Hepatic stellate cell (primary cell): ENCODE measurements at regions not wholly inside any gene's neighbourhood (a gene's known extent, or its start where the extent isn't known, plus 50 kb on each side); places are given as distances from the start of the nearest gene placed in this dataset.
"Not testable (repeated sequence)": the region's sequence is repeated elsewhere in the genome, so short reads cannot be mapped to it uniquely, and the experiment has no call there.

Experiments used
- DNase-seq: peaks from one replicate; pipeline ENCODE4 v3.0.0; 2011; ENCODE audit warnings: low spot score

DNA sequence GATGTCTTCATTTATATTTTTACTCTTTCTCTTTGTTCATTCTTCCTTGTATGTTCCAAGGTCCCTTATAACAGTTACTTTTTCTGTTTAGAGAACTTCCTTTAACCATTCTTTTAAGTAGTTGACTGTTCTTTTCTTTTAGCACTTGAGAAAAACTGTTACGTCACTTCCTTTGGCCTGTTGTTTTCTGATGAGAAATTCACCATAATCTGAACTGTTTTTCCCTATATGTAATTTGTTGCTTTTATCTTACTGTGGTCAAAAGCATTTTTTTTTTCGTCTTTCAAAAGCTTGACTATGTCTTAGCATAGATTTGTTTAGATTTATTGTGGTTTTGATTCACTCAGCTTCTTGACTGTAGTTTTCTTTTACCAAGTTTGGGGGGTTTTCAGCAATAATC, 1660.3 kb upstream of the PCDH10 start:
- DNase-seq: no peak

DNA sequence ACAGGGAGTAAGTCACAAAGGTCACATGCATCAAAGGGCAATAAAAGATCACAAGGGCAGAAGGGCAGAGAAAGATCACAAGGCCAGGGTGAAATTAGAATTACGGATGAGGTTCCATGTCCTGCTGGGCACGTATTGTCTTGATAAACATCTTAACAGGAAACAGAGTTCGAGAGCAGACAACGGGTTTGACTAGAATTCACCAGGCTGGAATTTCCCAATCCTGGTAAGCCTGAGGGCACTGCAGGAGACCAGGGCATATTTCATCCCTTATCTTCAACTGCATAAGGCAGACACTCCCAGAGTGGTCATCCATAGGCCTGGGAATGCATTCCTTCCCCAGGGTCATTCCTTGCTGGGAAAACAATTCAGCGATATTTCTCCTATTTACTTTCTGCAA, 1652.9 kb upstream of the PCDH10 start:
- not testable (repeated sequence) for DNase-seq

DNA sequence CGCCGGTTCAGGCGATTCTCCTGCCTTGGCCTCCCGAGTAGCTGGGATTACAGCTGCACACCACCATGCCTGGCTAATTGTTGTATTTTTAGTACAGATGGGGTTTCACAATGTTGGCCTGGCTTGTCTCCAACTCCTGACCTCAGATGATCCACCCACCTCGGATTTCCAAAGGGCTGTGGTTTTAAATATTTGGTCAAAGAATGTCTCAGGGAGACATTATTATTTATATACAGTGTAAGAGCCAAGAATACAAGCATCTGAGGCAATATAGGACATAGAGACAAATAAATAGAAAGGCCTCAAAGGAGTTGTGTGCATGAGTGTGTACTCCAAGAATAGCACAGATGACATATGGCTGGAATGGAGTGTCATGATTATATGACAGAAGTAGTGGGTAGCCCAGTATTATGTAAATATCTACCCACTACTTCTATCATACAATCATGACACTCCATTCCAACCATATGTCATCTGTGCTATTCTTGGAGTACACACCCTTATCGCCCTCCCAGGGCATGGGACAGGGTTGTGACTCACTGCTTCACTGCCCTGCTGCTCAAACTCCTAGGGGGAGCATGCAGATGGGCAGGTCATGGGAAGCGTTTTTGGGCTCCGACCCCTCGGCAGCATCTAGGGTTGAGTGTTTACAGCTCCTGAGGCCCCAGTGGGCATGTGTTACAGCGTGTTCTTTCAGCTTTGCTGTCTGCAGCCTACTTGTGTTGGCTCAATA, 1649.8 kb upstream of the PCDH10 start:
- peak; percentile 3 for DNase-seq

DNA sequence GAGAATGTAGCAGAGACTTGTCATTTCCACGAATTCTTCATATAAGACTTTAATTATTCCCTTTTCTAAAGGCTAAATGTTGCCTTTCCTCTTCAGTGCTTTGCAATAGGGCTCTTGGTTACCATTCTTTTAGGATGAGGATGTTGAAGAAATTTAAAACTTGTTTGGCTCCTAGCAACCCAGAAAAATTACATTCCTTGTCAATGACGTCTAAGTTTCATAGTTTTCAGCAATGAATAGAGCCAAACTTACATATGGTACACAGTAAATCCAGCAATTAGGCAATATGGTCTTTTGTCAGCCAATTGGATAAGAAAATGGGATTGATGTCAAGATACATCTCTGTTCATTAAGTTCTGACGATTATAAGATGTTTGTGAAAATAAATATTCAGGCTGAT, 1639.6 kb upstream of the PCDH10 start:
- DNase-seq: no peak

DNA sequence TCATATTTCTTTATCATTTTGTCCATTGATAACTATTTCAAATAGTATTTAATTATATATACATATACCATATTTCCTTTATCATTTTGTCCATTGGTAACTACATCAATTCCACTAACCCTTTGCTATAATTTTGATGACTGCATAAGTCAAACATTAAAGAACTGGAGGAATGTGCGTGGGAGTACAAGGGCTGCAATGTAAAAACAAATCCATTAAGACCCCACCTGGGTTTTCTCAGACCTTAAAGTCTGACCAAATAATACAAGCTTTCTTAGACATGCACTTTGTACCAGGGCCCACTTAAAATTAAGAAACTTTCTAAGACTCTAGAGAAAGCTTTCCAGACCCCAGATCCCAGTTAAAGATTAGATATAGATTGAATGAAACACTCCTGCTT, 1622.4 kb upstream of the PCDH10 start:
- no peak for DNase-seq

DNA sequence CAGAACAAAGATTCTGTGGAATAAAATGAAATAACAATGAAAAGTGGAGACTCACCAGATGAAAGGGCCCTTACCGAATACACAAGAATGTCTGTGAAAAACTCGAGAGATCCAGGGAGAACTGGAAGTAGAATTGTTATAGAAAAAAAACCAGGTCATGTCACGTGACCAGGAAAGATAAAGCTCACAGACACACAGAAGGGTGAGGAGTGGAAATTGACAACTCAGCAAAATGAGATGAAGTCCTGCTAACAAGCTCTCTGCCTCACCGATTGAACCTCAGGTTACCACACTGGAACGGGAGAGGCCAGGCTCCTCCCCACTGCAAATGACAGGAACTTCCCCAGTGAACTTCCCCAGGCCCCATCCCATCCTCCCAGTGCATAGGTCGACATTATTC, 1618.0 kb upstream of the PCDH10 start:
- no peak for DNase-seq

DNA sequence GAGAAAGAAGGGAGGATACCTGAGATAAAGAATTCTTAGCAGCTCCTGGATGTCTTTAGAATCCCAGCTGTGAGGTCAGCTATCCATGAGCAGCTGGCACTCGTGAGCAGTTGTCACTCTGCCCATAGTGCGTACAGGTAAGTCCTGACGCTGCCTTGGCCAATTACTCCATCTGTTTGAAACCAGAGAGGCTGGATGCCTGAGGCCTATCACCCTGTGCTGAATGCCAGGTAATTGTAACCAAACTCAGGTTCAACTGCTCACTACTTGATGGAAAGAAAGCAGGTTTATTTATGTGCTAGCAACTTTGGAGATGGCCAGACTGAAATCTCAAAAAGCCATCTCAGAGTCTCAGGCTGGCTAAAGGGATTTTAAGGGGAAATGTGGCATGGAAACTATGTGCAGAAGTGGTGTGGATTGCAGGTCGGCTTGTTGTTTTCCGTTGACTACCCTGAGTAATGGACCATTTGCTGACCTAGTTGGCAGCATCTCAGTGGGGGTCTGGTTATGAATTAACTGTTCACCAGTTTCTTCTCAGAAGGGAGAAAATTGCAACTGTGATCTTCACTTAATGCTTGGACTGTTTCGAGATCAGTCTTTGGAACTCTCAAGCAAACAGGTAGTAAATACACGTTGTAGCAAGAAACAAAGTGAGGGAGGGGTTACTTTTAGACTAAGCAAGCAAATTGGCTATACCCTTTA, 1614.0 kb upstream of the PCDH10 start:
- no peak for DNase-seq

DNA sequence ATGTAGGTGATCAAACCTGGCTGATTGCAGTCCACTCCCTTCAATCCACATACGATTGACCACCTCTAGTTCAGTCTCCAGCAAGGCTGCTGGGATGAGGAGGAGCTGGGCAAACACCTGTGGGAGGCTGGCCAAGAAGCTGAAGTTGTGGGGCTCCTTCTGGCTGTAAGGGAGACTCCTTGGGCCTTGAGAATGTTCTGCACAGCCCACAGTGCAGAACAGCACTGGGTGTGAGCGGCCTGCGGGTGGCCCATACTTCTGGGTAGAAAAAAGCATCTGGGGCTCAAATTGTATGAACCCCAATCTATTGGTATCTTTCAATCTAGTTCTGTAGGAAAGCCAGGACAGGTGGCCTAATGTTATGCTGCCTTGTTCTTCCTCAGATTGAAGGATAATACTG, 1608.8 kb upstream of the PCDH10 start:
- no peak for DNase-seq

DNA sequence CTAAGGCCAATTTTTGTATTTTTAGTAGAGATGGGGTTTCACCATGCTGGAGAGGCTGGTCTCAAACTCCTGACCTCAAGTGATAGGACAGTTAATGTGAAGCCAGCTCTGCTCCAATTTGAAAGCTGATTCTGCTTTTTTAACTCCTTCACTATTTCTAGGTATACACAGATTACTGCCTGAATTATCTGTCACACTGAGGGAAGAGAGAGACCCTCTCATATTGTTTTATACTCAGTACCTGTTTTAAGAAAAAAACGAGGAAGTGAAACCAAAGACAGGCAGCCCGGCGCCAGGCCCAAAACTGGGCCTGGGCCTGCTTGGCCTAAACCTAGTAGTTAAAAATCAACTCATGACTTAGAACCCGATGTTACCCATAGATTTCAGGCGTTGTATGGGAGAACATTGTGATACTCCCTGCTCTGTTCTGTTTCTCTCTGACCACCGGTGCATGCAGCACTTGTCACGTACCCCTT, 1601.5 kb upstream of the PCDH10 start:
- DNase-seq: no peak

DNA sequence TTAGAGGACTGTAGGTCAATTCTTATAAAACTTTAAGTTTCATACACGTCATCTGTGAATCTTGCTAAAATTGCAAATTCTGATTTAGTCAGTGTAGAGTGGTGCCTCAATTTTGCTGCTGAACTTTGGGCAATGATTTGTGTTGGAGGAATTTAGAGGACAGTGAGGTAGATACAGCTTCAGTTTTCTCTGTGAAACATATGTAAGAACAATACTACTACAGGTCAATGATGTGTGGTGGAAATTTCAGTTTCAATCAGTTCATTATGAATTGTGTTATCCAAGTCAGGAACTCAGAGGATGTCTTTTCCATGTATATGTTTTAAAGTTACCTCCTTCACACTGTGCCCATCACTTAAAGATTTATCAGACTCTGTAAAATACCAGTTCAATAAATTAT, 1597.8 kb upstream of the PCDH10 start:
- DNase-seq: no peak

DNA sequence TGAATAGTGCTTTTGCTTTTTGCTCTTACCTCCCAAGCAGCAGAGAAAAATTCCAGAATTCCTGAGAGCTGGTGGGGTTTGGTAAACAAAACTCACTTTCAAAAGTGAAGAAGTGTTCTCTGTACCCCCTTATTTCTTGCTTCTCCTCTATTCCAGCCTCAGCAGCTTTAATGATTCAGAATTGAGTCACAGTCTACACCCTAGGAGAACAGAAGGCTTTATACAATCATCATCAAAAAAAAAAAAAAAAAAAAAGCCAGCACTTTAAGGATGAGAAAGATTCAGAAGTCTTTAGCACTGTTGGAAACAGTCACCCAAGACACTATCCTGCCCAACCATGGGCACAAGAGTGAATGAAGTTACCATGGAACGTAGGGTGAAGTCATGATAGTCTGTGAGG, 1583.1 kb upstream of the PCDH10 start:
- DNase-seq: no peak

DNA sequence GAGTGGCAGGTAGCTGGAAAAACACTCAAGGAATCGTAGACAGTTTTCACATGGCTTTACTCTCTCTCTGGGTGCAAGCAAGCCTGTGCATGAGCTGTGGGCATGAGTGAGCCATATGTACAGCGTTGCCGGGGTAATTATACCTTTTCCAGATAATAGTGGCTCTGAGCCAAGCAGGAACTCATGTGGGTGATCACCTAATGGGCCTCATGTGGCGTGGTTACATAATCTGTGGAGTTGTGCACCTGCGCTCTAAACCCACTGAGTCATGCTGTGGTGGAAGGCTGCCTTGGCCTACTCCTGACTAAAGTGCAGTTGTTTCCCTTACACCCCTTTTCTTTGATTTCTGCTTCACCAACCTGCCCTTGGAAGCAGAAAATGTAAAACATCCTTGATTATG, 1564.5 kb upstream of the PCDH10 start:
- no peak for DNase-seq

DNA sequence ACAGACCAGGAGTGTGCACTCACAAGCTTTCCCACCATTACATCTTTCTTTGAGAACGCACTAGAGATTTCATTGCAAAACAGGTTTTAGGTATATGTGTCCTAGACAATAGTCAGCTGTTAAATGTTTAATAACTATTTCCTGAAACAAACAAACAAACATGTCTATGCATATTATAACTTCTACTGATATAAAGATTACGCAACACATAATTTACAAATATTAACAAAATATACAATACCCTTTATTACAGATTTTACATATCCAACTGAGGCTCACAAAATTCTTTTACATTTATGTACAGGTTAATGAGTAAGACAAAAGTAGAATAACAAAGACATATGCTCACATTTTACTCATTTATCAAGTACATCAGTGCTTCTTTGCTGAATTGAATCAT, 1554.0 kb upstream of the PCDH10 start:
- DNase-seq: no peak

DNA sequence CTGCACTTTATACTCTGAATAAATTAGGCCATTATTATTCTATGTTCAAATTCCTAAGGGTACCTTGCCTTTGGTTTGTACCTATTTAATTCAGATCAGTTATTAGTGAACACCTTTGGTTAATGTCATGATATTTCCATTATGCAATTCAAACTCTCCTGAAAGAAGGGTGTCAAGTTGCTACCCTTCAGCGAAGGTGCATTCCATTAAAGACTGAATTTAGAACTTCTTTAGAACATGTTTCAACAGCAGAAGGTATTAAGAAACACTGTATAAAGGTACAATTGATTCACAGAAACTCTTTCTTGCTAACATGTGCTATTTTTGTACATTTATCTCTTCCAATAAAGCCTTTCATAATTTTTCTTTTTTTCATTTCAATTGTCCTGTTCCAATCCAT, 1545.4 kb upstream of the PCDH10 start:
- no peak for DNase-seq

DNA sequence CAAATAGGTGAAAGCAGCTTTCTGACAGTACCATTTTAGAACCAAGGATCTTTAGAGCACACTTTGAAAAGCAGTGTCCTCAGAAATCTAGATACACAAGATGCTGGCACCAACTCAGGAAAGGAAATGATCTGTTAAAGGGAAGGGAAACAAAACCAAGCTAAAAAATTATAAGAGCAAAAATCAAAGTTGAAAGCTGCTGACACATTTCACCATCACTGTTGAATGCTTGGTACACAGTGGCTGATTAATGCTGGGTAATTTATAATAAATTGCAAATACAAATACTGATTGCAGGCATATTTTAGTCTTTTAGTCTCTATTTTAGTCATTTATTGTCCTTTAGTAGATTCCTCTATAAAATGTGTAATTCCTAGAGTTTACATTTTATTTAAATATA, 1540.1 kb upstream of the PCDH10 start:
- no peak for DNase-seq

DNA sequence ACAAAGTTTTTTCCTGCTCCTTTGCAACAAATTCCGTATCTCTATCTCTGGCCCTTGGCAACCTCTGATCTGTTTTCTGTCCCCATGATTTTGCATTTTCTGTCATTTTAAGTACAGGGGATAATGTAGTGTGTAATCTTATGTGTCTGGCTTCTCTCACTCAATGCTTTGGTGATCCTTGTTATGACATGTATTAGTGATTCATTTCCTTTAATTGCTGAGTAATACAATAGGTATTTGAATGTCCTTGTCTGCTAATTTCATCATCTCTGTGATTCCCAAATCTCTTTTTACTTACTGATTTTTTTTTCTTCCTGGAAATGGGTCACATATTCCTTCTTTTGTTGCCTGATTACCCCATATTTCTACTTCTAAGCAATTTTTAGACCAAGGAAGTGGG, 1538.6 kb upstream of the PCDH10 start:
- DNase-seq: peak; percentile 9

DNA sequence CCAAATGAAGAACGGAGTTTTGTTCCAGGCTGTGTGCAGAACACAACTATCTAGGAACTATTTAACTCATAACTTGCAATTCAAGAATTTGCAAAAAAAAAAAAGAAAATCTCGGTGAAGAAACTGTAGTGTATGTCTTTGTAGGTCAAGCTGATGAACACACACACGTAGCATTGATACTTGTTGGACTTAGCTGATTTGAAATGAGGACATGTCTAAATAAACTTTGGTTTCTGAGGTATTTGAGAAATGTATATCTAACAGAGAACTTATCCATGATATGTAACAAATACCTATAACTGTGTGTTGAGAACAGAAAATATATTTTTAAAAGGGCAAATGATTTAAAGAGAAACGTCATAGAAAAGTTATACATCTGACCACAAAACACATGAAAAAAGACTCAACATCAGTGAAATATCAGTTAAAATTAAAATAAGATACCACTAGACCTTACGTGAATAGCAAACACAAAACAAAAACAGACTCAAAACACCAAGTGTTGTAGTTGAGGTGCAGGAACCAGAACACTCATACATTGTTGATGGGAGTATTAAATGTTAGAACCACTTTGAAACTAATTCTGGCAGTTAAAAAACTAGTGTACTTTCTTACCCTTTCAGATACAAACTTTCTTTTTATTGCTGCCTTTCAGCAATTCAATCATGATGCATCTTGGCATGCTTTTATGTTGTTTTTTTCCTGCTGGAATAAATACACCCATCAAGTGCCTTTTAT, 1535.8 kb upstream of the PCDH10 start:
- no peak for DNase-seq

DNA sequence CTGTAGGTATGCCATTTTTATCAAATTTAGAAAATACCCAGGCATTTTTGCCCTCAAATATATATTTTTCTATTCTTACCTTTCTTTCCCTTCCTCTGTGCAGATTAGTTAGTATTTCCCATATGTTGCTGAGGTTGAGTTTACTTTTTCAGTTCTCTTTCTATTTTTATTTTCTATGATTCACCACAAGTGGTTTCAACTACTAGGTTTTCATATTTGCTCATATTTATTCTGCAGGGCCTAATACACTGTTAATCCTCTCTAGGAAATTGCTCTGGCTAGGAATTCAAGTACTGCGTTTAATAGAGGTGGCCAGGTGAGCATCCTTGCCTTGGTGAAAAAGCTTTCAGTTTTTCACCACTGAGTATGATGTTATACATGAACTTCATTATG, 1535.3 kb upstream of the PCDH10 start:
- DNase-seq: no peak

DNA sequence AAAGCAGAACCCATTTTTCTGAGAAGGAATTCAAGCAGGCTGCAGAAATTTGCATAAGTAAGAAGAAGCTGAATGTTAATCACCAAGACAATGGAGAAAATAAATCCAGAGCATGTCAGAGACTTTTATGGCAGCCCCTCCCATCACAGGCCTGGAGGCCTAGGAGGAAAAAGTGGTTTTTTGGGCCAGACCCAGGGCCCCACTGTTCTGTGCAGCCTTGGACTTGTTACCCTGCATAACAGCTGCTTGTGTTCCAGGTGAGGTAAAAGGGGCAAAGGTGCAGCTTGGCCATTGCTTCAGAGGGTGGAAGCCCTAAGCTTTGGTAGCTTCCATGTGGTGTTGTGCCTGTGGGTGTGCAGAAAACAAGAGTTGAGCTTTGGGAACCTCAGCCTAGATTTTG, 1516.2 kb upstream of the PCDH10 start:
- DNase-seq: no peak

DNA sequence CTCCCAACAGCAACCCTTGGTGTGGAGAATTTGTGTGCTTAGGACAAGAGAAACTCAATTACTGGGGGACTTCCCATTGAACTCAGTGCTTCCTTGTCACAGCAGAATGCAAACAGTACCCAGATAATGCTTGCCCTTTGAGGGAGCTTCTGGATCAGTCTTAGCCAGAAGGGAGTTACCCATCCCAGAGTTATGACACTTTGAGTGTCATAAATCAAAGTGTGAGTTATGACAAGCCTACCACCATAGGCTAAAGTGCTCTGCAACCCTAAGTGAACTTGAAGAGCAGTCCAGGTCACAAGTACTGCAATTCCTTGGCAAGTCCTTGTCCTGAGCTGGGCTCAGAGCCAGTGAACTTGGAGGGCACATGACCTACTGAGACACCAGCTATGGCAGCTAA, 1513.9 kb upstream of the PCDH10 start:
- no peak for DNase-seq

DNA sequence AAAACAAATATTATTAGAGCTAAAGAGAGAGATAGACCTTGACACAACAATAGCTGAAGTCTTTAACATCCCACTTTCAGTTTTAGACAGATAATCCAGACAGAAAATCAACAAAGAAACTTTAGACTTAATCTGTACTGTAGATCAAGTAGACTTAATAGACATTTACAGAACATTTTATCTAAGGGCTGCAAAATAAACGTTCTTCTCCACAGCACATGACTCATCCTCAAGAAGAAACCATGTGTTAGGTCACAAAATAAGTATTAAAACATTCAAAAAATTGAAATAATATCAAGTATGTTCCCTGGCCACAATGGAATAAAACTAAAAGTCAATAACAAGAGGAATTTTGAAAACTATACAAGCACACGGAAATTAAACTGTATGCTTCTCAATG, 1510.3 kb upstream of the PCDH10 start:
- DNase-seq: no peak

DNA sequence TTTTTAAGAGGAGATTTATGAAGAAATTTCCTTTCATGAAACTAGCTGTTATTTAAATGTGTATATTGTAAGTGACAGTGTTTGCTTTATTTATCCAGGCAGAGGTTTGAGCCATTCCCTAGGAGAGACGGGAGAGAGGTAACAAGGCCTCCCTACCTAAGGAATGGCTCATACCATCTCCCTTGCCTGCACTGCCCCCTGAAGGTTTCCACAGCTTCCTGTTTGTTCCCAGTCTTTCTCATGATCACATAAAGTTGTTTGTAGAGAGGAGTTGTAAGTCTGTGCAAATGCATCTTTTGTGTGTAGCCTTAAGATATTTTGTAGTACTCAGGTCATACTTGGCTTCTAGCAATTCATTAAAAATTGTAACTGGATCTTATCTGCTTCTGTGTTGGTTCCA, 1504.5 kb upstream of the PCDH10 start:
- DNase-seq: peak; percentile 1

DNA sequence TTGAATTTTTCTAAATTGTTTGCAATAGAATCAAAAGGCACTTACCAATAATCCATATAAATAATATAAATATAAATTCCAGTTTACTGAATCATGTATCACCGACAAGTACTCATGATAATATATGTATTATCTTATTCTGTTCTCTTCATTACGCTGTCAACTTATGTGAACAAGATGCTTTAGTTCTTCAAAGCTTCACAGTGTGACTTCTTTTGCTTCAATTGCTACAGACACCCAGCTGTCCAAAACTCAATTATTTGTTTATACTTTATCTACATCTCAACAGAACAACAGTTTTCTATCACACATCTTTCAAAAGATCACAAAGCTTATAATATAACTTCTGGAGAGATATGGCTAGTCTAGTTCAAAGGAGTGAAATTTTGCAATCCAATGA, 1499.9 kb upstream of the PCDH10 start:
- DNase-seq: no peak
